NT2/D1 (cell line): ENCODE measurements at regions not wholly inside any gene's neighbourhood (a gene's known extent, or its start where the extent isn't known, plus 50 kb on each side); places are given as distances from the start of the nearest gene placed in this dataset.

Experiments used
- SUZ12 ChIP-seq: IDR thresholded peaks from 2 replicates; pipeline ENCODE4 v1.6.1; 2011; ENCODE audit not compliant: insufficient read length, insufficient read depth; ENCODE audit errors: extremely low read depth
- YY1 ChIP-seq: IDR thresholded peaks from 2 replicates; pipeline ENCODE4 v1.6.1; 2011; ENCODE audit not compliant: insufficient read length, insufficient read depth

DNA sequence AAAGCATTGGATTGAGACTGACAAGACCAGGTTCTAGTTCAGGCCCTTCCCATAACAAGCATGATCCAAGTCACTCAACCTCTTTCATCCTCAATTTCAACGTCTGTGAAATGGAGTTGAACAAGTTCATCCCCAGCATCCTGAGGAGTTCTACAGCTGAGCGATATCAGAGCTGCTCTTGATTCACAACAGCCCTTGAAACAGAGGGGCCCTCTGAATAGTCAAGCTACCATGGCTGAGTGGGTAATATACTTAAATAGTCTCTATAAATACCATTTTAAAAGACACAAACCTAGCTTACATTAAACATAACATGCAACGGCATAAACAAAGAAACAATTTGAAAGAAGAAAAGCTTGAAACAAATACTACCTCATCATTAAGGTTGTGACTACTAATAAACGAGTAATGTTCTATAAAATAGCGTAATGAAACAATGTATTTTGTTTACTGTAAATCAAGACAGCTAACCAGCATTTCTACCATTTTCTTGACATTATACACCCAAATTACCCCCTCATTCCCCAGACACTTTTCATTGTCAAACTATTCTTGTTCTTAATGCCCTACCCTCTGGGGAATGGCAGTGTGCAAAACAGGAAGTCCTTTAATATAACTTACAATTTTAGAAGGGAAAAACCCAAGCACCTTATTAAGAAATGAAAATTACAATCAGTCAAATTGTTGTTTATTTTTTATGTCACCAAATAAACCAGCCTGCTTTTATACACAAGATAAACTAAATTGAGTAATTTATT, 202.3 kb downstream of the PARM1 start:
- TF ChIP-seq SUZ12 (no peak), YY1 (no peak)
